Liver (tissue), 8 donors: ENCODE measurements at regions not wholly inside any gene's neighbourhood (a gene's known extent, or its start where the extent isn't known, plus 50 kb on each side); places are given as distances from the start of the nearest gene placed in this dataset.

Source experiments
- DNase-seq: peaks from one replicate; pipeline ENCODE4 v3.0.0-alpha.2; 2017; ENCODE audit warnings: low spot score
- H3K27ac ChIP-seq, 2 donors: one replicate each; pipeline ENCODE4 v1.7.0; 2013; ENCODE audit warnings: inconsistent platforms in 2 of 2, low read length in 2 of 2, control low read depth in 1 of 2, low read depth in 1 of 2, mild to moderate bottlenecking in 1 of 2
- H3K27me3 ChIP-seq, 4 donors: one replicate each; pipeline versions ENCODE4 v1.6.1 to v1.7.0; 2013; ENCODE audit warnings: low read length in 3 of 4, inconsistent platforms in 1 of 4, mild to moderate bottlenecking in 1 of 4, moderate library complexity in 1 of 4; ENCODE audit not compliant: control insufficient read depth in 4 of 4, insufficient read depth in 4 of 4
- H3K36me3 ChIP-seq, 4 donors: one replicate each; pipeline versions ENCODE4 v1.6.1 to v1.7.0; 2013; ENCODE audit warnings: low read length in 3 of 4, mild to moderate bottlenecking in 3 of 4, low read depth in 1 of 4, moderate library complexity in 1 of 4; ENCODE audit not compliant: control insufficient read depth in 4 of 4, insufficient read depth in 3 of 4
- H3K4me1 ChIP-seq, 4 donors: one replicate each; pipeline versions ENCODE4 v1.6.1 to v1.7.0; 2013; ENCODE audit warnings: low read length in 3 of 4, mild to moderate bottlenecking in 3 of 4, moderate library complexity in 1 of 4; ENCODE audit not compliant: control insufficient read depth in 4 of 4, insufficient read depth in 4 of 4
- H3K4me3 ChIP-seq, 3 donors: one replicate each; pipeline versions ENCODE4 v1.6.1 to v1.7.0; 2013; ENCODE audit warnings: low read length in 3 of 3, control low read depth in 1 of 3, low read depth in 1 of 3, mild to moderate bottlenecking in 1 of 3
- H3K9ac ChIP-seq, 2 donors: one replicate each; pipeline ENCODE4 v1.7.0; 2013; ENCODE audit warnings: low read length in 2 of 2, mild to moderate bottlenecking in 2 of 2, moderate library complexity in 2 of 2, control low read depth in 1 of 2, low read depth in 1 of 2
- H3K9me3 ChIP-seq, 4 donors: one replicate each; pipeline versions ENCODE4 v1.6.1 to v1.7.0; 2013; ENCODE audit warnings: low read length in 3 of 4; ENCODE audit not compliant: control insufficient read depth in 4 of 4
- ATF3 ChIP-seq: IDR thresholded peaks from 2 replicates; pipeline ENCODE4 v1.6.1; 2016; ENCODE audit warnings: antibody characterized with exemption
- CTCF ChIP-seq: fragments of 150-350 bp; IDR thresholded peaks from 2 replicates; pipeline ENCODE4 v1.5.1; 2017; ENCODE audit warnings: improper control_type of control experiment, low read depth, low read length; ENCODE audit not compliant: missing input control
- EGR1 ChIP-seq, 2 donors: IDR thresholded peaks; 2 replicates each; pipeline ENCODE4 v1.6.1; 2016 to 2018; ENCODE audit warnings: antibody characterized with exemption in 2 of 2, low read depth in 2 of 2
- FOXA1 ChIP-seq: IDR thresholded peaks from 2 replicates; pipeline ENCODE4 v1.6.1; 2016; ENCODE audit warnings: antibody characterized with exemption
- FOXA2 ChIP-seq: IDR thresholded peaks from 2 replicates; pipeline ENCODE4 v1.6.1; 2016; ENCODE audit warnings: antibody characterized with exemption
- HNF4A ChIP-seq, 2 donors: conservative IDR thresholded peaks; 2 replicates each; pipeline ENCODE4 v1.6.1; 2016; ENCODE audit warnings: antibody characterized with exemption in 2 of 2, mild to moderate bottlenecking in 2 of 2
- JUND ChIP-seq, 2 donors: IDR thresholded peaks; 2 replicates each; pipeline ENCODE4 v1.6.1; 2016; ENCODE audit warnings: antibody characterized with exemption in 2 of 2
- MAX ChIP-seq: IDR thresholded peaks from 2 replicates; pipeline ENCODE4 v1.6.1; 2016; ENCODE audit warnings: antibody characterized with exemption
- NR2F2 ChIP-seq: IDR thresholded peaks from 2 replicates; pipeline ENCODE4 v1.6.1; 2016; ENCODE audit warnings: antibody characterized with exemption
- RAD21 ChIP-seq, 2 donors: IDR thresholded peaks; 2 replicates each; pipeline ENCODE4 v1.6.1; 2016; ENCODE audit warnings: antibody characterized with exemption in 2 of 2, mild to moderate bottlenecking in 2 of 2
- REST ChIP-seq: IDR thresholded peaks from 2 replicates; pipeline ENCODE4 v1.6.1; 2016; ENCODE audit warnings: antibody characterized with exemption, mild to moderate bottlenecking
- RXRA ChIP-seq, 2 donors: IDR thresholded peaks; 2 replicates each; pipeline ENCODE4 v1.6.1; 2017 to 2018; ENCODE audit warnings: antibody characterized with exemption in 2 of 2, mild to moderate bottlenecking in 1 of 2
- SP1 ChIP-seq: IDR thresholded peaks from 2 replicates; pipeline ENCODE4 v1.6.1; 2018; ENCODE audit warnings: antibody characterized with exemption, mild to moderate bottlenecking
- TAF1 ChIP-seq: conservative IDR thresholded peaks from 2 replicates; pipeline ENCODE4 v1.6.1; 2016; ENCODE audit warnings: antibody characterized with exemption, mild to moderate bottlenecking
- WGBS: extraction: QIAGEN DNeasy Blood & Tissue Kit; methylation state at CpG from one replicate; pipeline ENCODE4 v1.1.7; 2013; 5-methylcytosine and 5-hydroxymethylcytosine counted together
- TF ChIP-seq, protein P1 (sequence below): IDR thresholded peaks from 2 replicates; pipeline ENCODE4 v1.6.1; 2016; ENCODE audit warnings: antibody characterized with exemption
- donor health status: healthy.
- donor health status: healthy.
- donor health status: healthy.
- donor health status: healthy.
- donor health status: healthy.

DNA sequence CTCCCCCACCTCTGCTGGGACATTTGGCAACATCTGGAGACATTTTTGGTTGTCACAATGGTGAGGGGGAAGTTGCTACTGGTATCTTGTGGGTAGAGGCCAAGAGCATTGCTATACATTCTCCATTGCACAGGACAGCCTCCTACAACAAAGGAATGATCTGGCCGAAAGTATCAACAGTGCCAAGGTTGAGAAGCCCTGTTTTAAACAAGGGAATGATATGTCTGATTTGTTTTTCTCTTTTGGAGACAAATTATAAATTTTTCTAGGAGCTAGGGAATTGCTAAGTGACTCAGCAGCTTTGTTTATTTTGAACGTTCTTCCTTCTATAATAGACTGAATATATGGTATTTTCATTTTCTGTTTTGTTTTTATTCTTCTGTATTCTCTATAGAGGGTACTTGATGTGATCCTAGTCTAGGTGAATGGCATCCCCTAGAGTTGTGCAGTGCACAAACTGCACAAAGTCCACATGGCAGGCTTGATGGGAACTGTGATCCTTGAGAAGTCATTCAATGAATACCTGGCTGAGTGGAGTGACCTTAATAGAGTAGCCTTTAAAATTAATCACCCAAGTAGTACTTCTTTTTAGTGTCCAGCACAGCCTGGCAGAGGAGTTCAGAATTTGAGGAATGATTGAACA lies 288.6 kb upstream of the USP24 start:
- no peaks in the 10 kb centered on the region for H3K36me3 ChIP-seq
- no peak overlapping the region for H3K9ac ChIP-seq
- peaks cover 0 to 8% (median 0%) of the 10 kb centered on the region in 4 donors for H3K27me3 ChIP-seq
- DNase-seq = no peak
- WGBS = 35% methylated on average over 2 of the region's 2 CpGs
- no peaks in the 10 kb centered on the region for H3K4me1 ChIP-seq
- H3K9me3 ChIP-seq = no peaks in the 10 kb centered on the region
- H3K4me3 ChIP-seq = no peak overlapping the region
- no peak for TF ChIP-seq EGR1 (IDR thresholded peaks at IDR 0.05; ENCODE audit: low read depth in 2 of 2)
- no peak for TF ChIP-seq REST
- TF ChIP-seq JUND (IDR thresholded peaks at IDR 0.05) = no peak
- TF ChIP-seq RAD21 (IDR thresholded peaks at IDR 0.05) = no peak
- TF ChIP-seq FOXA2 = no peak
- TF ChIP-seq HNF4A (conservative IDR thresholded peaks at IDR 0.05) = no peak
- no peak for TF ChIP-seq TAF1
- no peak for TF ChIP-seq NR2F2
- TF ChIP-seq MAX = no peak
- H3K27ac ChIP-seq = no peak overlapping the region

- TF ChIP-seq CTCF (no peak), JUND (IDR thresholded peaks at IDR 0.05) (no peak), NR2F2 (no peak), SP1 (no peak), EGR1 (IDR thresholded peaks at IDR 0.05; ENCODE audit: low read depth in 2 of 2) (no peak)
- no peaks in the 10 kb centered on the region for H3K9me3 ChIP-seq
- H3K27ac ChIP-seq = no peak overlapping the region
- H3K36me3 ChIP-seq = no peaks in the 10 kb centered on the region
- no peaks in the 10 kb centered on the region for H3K4me1 ChIP-seq
- 97% methylated on average over 6 of the region's 6 CpGs for WGBS
- no peak for DNase-seq
- no peak overlapping the region for H3K4me3 ChIP-seq
- H3K9ac ChIP-seq = no peak overlapping the region
- H3K27me3 ChIP-seq = peaks cover 0 to 2% (median 0%) of the 10 kb centered on the region in 4 donors
Observed at GRCh38 chr1:55500601-55501000, 285.4 kb upstream of the USP24 start.

DNA sequence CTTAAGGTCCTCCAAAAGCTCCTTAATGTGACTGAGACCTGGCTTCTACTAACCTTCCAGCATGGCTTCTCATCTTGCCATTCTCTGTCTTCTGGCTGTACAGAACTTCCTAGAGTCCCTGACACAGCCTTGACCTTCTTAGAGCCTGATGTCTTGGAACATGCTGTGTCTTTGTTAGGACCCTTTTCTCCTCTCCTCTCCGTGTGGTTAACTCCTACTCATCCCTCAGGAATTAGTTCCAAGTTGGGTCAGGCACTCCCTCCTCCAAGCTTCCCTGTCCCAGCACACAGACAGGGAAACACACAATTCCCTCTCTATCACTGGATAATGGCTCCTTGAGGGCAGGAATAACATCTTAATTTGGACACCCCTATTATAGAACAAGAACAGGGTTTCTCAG lies 275.4 kb upstream of the USP24 start:
- Histone ChIP-seq H3K9ac (no peak overlapping the region), H3K27ac (no peak overlapping the region), H3K27me3 (no peaks in the 10 kb centered on the region), H3K4me3 (no peak overlapping the region), H3K9me3 (no peaks in the 10 kb centered on the region), H3K4me1 (no peaks in the 10 kb centered on the region), H3K36me3 (no peaks in the 10 kb centered on the region)
- no peak for TF ChIP-seq ATF3
- TF ChIP-seq TAF1 = no peak
- TF ChIP-seq, protein P1, sequence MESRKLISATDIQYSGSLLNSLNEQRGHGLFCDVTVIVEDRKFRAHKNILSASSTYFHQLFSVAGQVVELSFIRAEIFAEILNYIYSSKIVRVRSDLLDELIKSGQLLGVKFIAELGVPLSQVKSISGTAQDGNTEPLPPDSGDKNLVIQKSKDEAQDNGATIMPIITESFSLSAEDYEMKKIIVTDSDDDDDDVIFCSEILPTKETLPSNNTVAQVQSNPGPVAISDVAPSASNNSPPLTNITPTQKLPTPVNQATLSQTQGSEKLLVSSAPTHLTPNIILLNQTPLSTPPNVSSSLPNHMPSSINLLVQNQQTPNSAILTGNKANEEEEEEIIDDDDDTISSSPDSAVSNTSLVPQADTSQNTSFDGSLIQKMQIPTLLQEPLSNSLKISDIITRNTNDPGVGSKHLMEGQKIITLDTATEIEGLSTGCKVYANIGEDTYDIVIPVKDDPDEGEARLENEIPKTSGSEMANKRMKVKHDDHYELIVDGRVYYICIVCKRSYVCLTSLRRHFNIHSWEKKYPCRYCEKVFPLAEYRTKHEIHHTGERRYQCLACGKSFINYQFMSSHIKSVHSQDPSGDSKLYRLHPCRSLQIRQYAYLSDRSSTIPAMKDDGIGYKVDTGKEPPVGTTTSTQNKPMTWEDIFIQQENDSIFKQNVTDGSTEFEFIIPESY = no peak
- no peak for TF ChIP-seq JUND (IDR thresholded peaks at IDR 0.05)
- TF ChIP-seq FOXA1 = no peak
- no peak for TF ChIP-seq RXRA (IDR thresholded peaks at IDR 0.05)
- no peak for TF ChIP-seq EGR1 (IDR thresholded peaks at IDR 0.05; ENCODE audit: low read depth in 2 of 2)
- no peak for DNase-seq
- WGBS = 89% methylated on average over 1 of the region's 1 CpG
